IPS-15b (cell line): ENCODE measurements at regions not wholly inside any gene's neighbourhood (a gene's known extent, or its start where the extent isn't known, plus 50 kb on each side); places are given as distances from the start of the nearest gene placed in this dataset.
"Not testable (repeated sequence)": the region's sequence is repeated elsewhere in the genome, so short reads cannot be mapped to it uniquely, and the experiment has no call there.

Experiments used
- H3K27me3 ChIP-seq: one replicate; pipeline ENCODE4 v1.6.1; 2013; ENCODE audit warnings: low read length; ENCODE audit not compliant: control insufficient read depth, insufficient read depth
- H3K36me3 ChIP-seq: one replicate; pipeline ENCODE4 v1.6.1; 2013; ENCODE audit warnings: low read length; ENCODE audit not compliant: control insufficient read depth, insufficient read depth
- H3K4me1 ChIP-seq: one replicate; pipeline ENCODE4 v1.6.1; 2013; ENCODE audit warnings: mild to moderate bottlenecking, low read length; ENCODE audit not compliant: control insufficient read depth, insufficient read depth
- H3K4me3 ChIP-seq: one replicate; pipeline ENCODE4 v1.5.1; 2013; ENCODE audit warnings: low read depth, low read length
- H3K9ac ChIP-seq: one replicate; pipeline ENCODE4 v1.6.1; 2013; ENCODE audit warnings: low read depth, mild to moderate bottlenecking, low read length
- H3K9me3 ChIP-seq: one replicate; pipeline ENCODE4 v1.6.1; 2013; ENCODE audit warnings: mild to moderate bottlenecking, low read length; ENCODE audit not compliant: control insufficient read depth, insufficient read depth

GRCh38 chr6:68494880-68495279 is 140.2 kb upstream of the ADGRB3 start:
- not testable (repeated sequence) for H3K9me3 ChIP-seq

DNA sequence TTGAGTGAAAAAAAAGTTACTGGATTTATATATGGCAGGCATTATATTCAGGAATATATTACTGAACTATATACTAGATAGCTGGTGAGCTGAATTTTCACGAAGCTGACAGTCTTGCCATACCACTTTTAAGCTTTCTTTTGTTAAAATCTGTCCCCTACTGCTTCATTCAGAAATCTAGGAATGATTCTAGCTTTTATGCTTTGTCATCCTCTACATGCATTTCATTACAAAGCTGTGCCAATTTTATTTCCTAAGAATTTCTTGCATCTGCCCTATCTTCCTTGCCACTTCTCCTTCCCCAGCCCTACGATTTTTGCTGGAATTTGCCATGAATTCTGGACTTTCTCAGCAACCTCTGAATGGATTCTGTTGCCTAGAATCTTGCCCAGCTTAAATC is 158.5 kb upstream of the ADGRB3 start:
- Histone ChIP-seq H3K27me3 (no peaks in the 10 kb centered on the region), H3K9ac (no peak overlapping the region), H3K9me3 (no peaks in the 10 kb centered on the region), H3K4me1 (no peaks in the 10 kb centered on the region), H3K4me3 (no peak overlapping the region), H3K36me3 (no peaks in the 10 kb centered on the region)

More at GRCh38 chr6:68494880-68495279, 140.2 kb upstream of the ADGRB3 start:
- not testable (repeated sequence) for H3K9ac ChIP-seq, H3K4me1 ChIP-seq, H3K4me3 ChIP-seq, H3K27me3 ChIP-seq, H3K36me3 ChIP-seq

- Histone ChIP-seq H3K4me3 (no peak overlapping the region), H3K4me1 (no peaks in the 10 kb centered on the region), H3K36me3 (no peaks in the 10 kb centered on the region), H3K9me3 (no peaks in the 10 kb centered on the region), H3K27me3 (no peaks in the 10 kb centered on the region), H3K9ac (no peak overlapping the region)
Observed at GRCh38 chr6:68473433-68474210, 161.5 kb upstream of the ADGRB3 start.

DNA sequence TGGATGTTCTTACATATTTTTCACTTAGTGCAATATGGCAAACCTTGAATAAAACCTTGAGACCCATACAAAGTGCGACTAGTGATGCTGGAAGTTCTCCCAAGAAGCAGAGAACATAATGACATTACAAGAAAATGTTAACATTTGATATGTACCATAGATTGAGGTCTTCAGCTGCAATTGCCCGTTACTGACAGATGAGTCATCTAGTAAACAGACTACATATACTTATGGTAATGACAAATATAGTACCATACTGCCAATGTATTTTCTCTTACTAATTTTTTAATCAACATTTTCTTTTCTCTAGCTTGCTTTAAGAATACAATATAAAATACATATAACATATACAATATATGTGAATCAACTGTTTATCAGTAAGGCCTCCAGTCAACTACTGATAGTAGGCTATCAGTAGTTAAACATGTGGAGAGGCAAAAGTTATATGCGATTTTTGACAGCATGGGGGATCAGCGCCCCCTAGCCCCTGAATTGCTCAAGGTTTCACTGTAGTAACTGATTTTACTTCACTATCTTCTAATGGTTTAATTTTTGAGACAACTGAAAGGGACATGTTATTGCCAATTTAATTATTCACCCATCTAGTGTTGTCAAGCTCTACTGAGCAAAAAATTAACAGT is 166.7 kb upstream of the ADGRB3 start:
- no peak overlapping the region for H3K4me3 ChIP-seq
- H3K4me1 ChIP-seq, result no peaks in the 10 kb centered on the region
- no peaks in the 10 kb centered on the region for H3K9me3 ChIP-seq
- no peak overlapping the region for H3K9ac ChIP-seq
- H3K36me3 ChIP-seq, result no peaks in the 10 kb centered on the region
- no peaks in the 10 kb centered on the region for H3K27me3 ChIP-seq

- Histone ChIP-seq H3K9ac (no peak overlapping the region), H3K27me3 (no peaks in the 10 kb centered on the region), H3K36me3 (no peaks in the 10 kb centered on the region), H3K9me3 (no peaks in the 10 kb centered on the region), H3K4me3 (no peak overlapping the region), H3K4me1 (no peaks in the 10 kb centered on the region)
Observed at GRCh38 chr6:68458447-68458846, 176.6 kb upstream of the ADGRB3 start.

- Histone ChIP-seq H3K4me3 (no peak overlapping the region), H3K27me3 (no peaks in the 10 kb centered on the region), H3K36me3 (no peaks in the 10 kb centered on the region), H3K9me3 (no peaks in the 10 kb centered on the region), H3K9ac (no peak overlapping the region), H3K4me1 (no peaks in the 10 kb centered on the region)
Observed at GRCh38 chr6:68447112-68447511, 188.0 kb upstream of the ADGRB3 start.

GRCh38 chr6:68445926-68446325 is 189.2 kb upstream of the ADGRB3 start:
- H3K4me1 ChIP-seq, result no peaks in the 10 kb centered on the region
- H3K36me3 ChIP-seq, result no peaks in the 10 kb centered on the region
- H3K9ac ChIP-seq, result no peak overlapping the region
- no peaks in the 10 kb centered on the region for H3K9me3 ChIP-seq
- H3K27me3 ChIP-seq, result no peaks in the 10 kb centered on the region
- H3K4me3 ChIP-seq, result no peak overlapping the region

DNA sequence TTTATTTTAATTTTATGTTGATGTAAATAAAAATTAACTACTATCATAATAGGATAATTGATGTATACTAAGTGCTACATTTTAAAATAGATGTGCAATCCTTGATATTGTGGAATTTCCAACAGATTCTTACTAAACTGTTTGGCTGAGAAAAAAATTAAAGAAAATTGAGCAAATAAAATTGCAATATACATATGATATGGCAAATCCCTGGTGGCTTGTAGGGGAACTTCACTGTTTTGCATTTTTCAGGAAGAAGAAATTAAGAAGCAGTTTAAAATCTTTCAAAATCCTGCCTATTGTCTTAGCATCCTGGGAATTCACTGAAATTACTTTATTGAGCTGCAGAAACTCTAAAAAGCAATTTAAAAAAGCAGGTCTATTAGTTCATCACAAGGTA is 191.4 kb upstream of the ADGRB3 start:
- H3K36me3 ChIP-seq, result no peaks in the 10 kb centered on the region
- H3K9me3 ChIP-seq, result no peaks in the 10 kb centered on the region
- no peak overlapping the region for H3K9ac ChIP-seq
- no peak overlapping the region for H3K4me3 ChIP-seq
- H3K27me3 ChIP-seq, result no peaks in the 10 kb centered on the region
- no peaks in the 10 kb centered on the region for H3K4me1 ChIP-seq

GRCh38 chr6:68427630-68428029 is 207.5 kb upstream of the ADGRB3 start:
- Histone ChIP-seq H3K27me3 (no peaks in the 10 kb centered on the region), H3K36me3 (no peaks in the 10 kb centered on the region), H3K4me3 (no peak overlapping the region), H3K9me3 (no peaks in the 10 kb centered on the region), H3K4me1 (no peaks in the 10 kb centered on the region), H3K9ac (no peak overlapping the region)

- Histone ChIP-seq H3K9ac (no peak overlapping the region), H3K4me3 (no peak overlapping the region), H3K27me3 (no peaks in the 10 kb centered on the region), H3K36me3 (no peaks in the 10 kb centered on the region), H3K9me3 (no peaks in the 10 kb centered on the region), H3K4me1 (no peaks in the 10 kb centered on the region)
Observed at GRCh38 chr6:68410021-68410420, 225.1 kb upstream of the ADGRB3 start.

DNA sequence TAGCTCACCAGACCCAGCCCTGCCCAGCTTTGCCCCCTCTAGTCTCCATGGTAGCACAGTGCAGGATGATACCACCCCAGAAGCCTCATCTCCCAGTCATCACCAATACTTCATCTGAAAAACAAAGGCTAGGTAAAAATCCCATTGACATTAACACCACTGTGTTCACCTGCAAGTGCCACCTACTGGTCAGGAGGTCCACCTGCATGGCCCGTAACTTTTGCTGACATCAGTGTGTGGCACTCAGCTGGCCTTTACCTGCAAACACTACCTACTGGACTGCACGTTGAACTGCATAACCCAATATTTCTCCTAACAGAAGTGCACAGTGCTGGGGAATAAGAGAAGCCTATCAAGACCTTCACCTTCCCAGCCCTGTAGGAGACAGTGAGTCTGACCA is 234.7 kb upstream of the ADGRB3 start:
- no peak overlapping the region for H3K9ac ChIP-seq
- no peaks in the 10 kb centered on the region for H3K9me3 ChIP-seq
- no peak overlapping the region for H3K4me3 ChIP-seq
- no peaks in the 10 kb centered on the region for H3K27me3 ChIP-seq
- H3K36me3 ChIP-seq, result no peaks in the 10 kb centered on the region
- no peaks in the 10 kb centered on the region for H3K4me1 ChIP-seq

- Histone ChIP-seq H3K27me3 (no peaks in the 10 kb centered on the region), H3K4me3 (no peak overlapping the region), H3K36me3 (no peaks in the 10 kb centered on the region), H3K4me1 (no peaks in the 10 kb centered on the region), H3K9me3 (no peaks in the 10 kb centered on the region), H3K9ac (no peak overlapping the region)
Observed at GRCh38 chr6:68391953-68392352, 243.1 kb upstream of the ADGRB3 start.
